ENCODE measurements at regions not wholly inside any gene's neighbourhood (a gene's known extent, or its start where the extent isn't known, plus 50 kb on each side); places are given as distances from the start of the nearest gene placed in this dataset.

GRCh38 chr2:228678110-228678509 lies 496.6 kb upstream of the SPHKAP start:
- Histone ChIP-seq H3K4me3 (replicated peaks in 1 of 3; ENCODE audit: low read depth in 2 of 3, low read length in 3 of 3) (no peak overlapping the region), H3K27ac (ENCODE audit: low read depth in 1 of 2, low read length in 2 of 2) (no peak overlapping the region), H3K79me2 (ENCODE audit: insufficient read depth, low read length) (no peaks in the 10 kb centered on the region), H3K36me3 (replicated peaks in 1 of 2; ENCODE audit: control insufficient read depth in 1 of 2, insufficient read depth in 2 of 2, low read length in 2 of 2) (no peaks in the 10 kb centered on the region), H3K9ac (ENCODE audit: insufficient read depth, low read length, poor library complexity, severe bottlenecking) (no peak overlapping the region), H3K27me3 (ENCODE audit: control insufficient read depth in 2 of 2, insufficient read depth in 2 of 2, low read length in 2 of 2) (no peaks in the 10 kb centered on the region), H2AFZ (ENCODE audit: insufficient read depth, low read depth, low read length, poor library complexity, severe bottlenecking) (no peak overlapping the region), H3K4me1 (ENCODE audit: control insufficient read depth in 1 of 2, insufficient read depth in 2 of 2, low read length in 2 of 2) (no peaks in the 10 kb centered on the region), H4K20me1 (ENCODE audit: insufficient read depth, low read length) (no peaks in the 10 kb centered on the region), H3K4me2 (replicated peaks; ENCODE audit: extremely low read depth, low read length, poor library complexity, severe bottlenecking) (no peak overlapping the region), H3K9me3 (replicated peaks in 1 of 2; ENCODE audit: control insufficient read depth in 1 of 2, insufficient read depth in 1 of 2, low read length in 2 of 2) (no peaks in the 10 kb centered on the region)
- no peak overlapping the region for H3K4me3 Mint-ChIP-seq
- intact Hi-C loops (cut with micrococcal nuclease): no loop called here
- peaks cover 0 to 3% (median 0%) of the 10 kb centered on the region in 7 donors for H3K9me3 Mint-ChIP-seq
- DNase-seq: no peak
- no peak for TF ChIP-seq CTCF (IDR thresholded peaks at IDR 0.05)
- no peak overlapping the region for H3K27ac Mint-ChIP-seq
- H3K36me3 Mint-ChIP-seq: no peaks in the 10 kb centered on the region
- 82% methylated on average over 1 of the region's 4 CpGs for WGBS (ENCODE audit: insufficient coverage)
- H3K4me1 Mint-ChIP-seq: no peaks in the 10 kb centered on the region
- peaks cover 0 to 3% (median 2%) of the 10 kb centered on the region in 3 donors for H3K27me3 Mint-ChIP-seq (ENCODE audit: low read depth in 3 of 3)

- Mint-ChIP-seq H3K27ac (no peak overlapping the region), H3K4me3 (no peak overlapping the region), H3K27me3 (ENCODE audit: low read depth in 3 of 3) (peaks cover 0 to 2% (median 1%) of the 10 kb centered on the region in 3 donors), H3K4me1 (no peaks in the 10 kb centered on the region), H3K36me3 (no peaks in the 10 kb centered on the region), H3K9me3 (peaks cover 0 to 3% (median 0%) of the 10 kb centered on the region in 7 donors)
- Histone ChIP-seq H3K27ac (ENCODE audit: low read depth in 1 of 2, low read length in 2 of 2) (no peak overlapping the region), H3K79me2 (ENCODE audit: insufficient read depth, low read length) (no peaks in the 10 kb centered on the region), H3K4me3 (replicated peaks in 1 of 3; ENCODE audit: low read depth in 2 of 3, low read length in 3 of 3) (no peak overlapping the region), H4K20me1 (ENCODE audit: insufficient read depth, low read length) (no peaks in the 10 kb centered on the region), H3K27me3 (ENCODE audit: control insufficient read depth in 2 of 2, insufficient read depth in 2 of 2, low read length in 2 of 2) (no peaks in the 10 kb centered on the region), H3K4me1 (ENCODE audit: control insufficient read depth in 1 of 2, insufficient read depth in 2 of 2, low read length in 2 of 2) (no peaks in the 10 kb centered on the region), H2AFZ (ENCODE audit: insufficient read depth, low read depth, low read length, poor library complexity, severe bottlenecking) (no peak overlapping the region), H3K4me2 (replicated peaks; ENCODE audit: extremely low read depth, low read length, poor library complexity, severe bottlenecking) (no peak overlapping the region), H3K36me3 (replicated peaks in 1 of 2; ENCODE audit: control insufficient read depth in 1 of 2, insufficient read depth in 2 of 2, low read length in 2 of 2) (no peaks in the 10 kb centered on the region), H3K9me3 (replicated peaks in 1 of 2; ENCODE audit: control insufficient read depth in 1 of 2, insufficient read depth in 1 of 2, low read length in 2 of 2) (no peaks in the 10 kb centered on the region), H3K9ac (ENCODE audit: insufficient read depth, low read length, poor library complexity, severe bottlenecking) (no peak overlapping the region)
- no peak for TF ChIP-seq CTCF (IDR thresholded peaks at IDR 0.05)
- intact Hi-C loops (cut with micrococcal nuclease): no loop called here
- no peak for DNase-seq
Observed at GRCh38 chr2:228675646-228676045, 494.2 kb upstream of the SPHKAP start.

Measured in CD14-positive monocyte (primary cell).